H9 (cell line): ENCODE measurements at regions not wholly inside any gene's neighbourhood (a gene's known extent, or its start where the extent isn't known, plus 50 kb on each side); places are given as distances from the start of the nearest gene placed in this dataset.
A peak's percentile ranks its signal among the peaks of the same experiment; 100 is the strongest.

Experiments used
- DNase-seq: peaks from one replicate; pipeline ENCODE4 v3.0.0-alpha.2; 2017
- H2AFZ ChIP-seq: one replicate; pipeline ENCODE4 v1.6.1; 2013; ENCODE audit warnings: mild to moderate bottlenecking, low read length, control low read depth, moderate library complexity
- H2AK5ac ChIP-seq: 2 replicates; pipeline ENCODE4 v1.6.1; 2013; ENCODE audit warnings: low read length, control low read depth, mixed read lengths; ENCODE audit not compliant: insufficient read length
- H2BK120ac ChIP-seq: one replicate; pipeline ENCODE4 v1.6.1; 2013; ENCODE audit warnings: low read depth, mild to moderate bottlenecking, low read length, control low read depth, inconsistent platforms; ENCODE audit not compliant: poor library complexity, severe bottlenecking
- H2BK12ac ChIP-seq: 2 replicates; pipeline ENCODE4 v1.6.1; 2013; ENCODE audit warnings: low read length, control low read depth, mixed read lengths, low read depth; ENCODE audit not compliant: insufficient read length
- H2BK15ac ChIP-seq: 2 replicates; pipeline ENCODE4 v1.6.1; 2013; ENCODE audit warnings: low read depth, low read length, control low read depth
- H2BK20ac ChIP-seq: one replicate; pipeline ENCODE4 v1.6.1; 2013; ENCODE audit warnings: low read depth, mild to moderate bottlenecking, low read length, control low read depth, inconsistent platforms; ENCODE audit not compliant: poor library complexity, severe bottlenecking
- H2BK5ac ChIP-seq: 2 replicates; pipeline ENCODE4 v1.6.1; 2013; ENCODE audit warnings: low read length, control low read depth, mixed read lengths; ENCODE audit not compliant: insufficient read length
- H3K14ac ChIP-seq: 2 replicates; pipeline ENCODE4 v1.6.1; 2013; ENCODE audit warnings: low read length, control low read depth; ENCODE audit not compliant: insufficient read depth
- H3K18ac ChIP-seq: 2 replicates; pipeline ENCODE4 v1.6.1; 2013; ENCODE audit warnings: low read depth, mild to moderate bottlenecking, mixed read lengths, low read length, control low read depth; ENCODE audit not compliant: insufficient read length
- H3K23ac ChIP-seq: 2 replicates; pipeline ENCODE4 v1.6.1; 2013; ENCODE audit warnings: low read length, control low read depth, mixed read lengths, low read depth; ENCODE audit not compliant: insufficient read length
- H3K23me2 ChIP-seq: 2 replicates; pipeline ENCODE4 v1.6.1; 2013; ENCODE audit warnings: low read depth, mild to moderate bottlenecking, mixed read lengths, low read length, control low read depth; ENCODE audit not compliant: insufficient read length, poor library complexity, severe bottlenecking
- H3K27ac ChIP-seq: 2 replicates; pipeline ENCODE4 v1.5.1; 2013; ENCODE audit warnings: low read length, control low read depth, mixed read lengths, low read depth; ENCODE audit not compliant: insufficient read length
- H3K27me3 ChIP-seq: 2 replicates; pipeline ENCODE4 v1.6.1; 2013; ENCODE audit warnings: low read length, control low read depth, inconsistent platforms; ENCODE audit not compliant: insufficient read depth
- H3K4ac ChIP-seq: 2 replicates; pipeline ENCODE4 v1.6.1; 2013; ENCODE audit warnings: low read depth, mild to moderate bottlenecking, control low read depth, inconsistent platforms, low read length, moderate library complexity
- H3K4me1 ChIP-seq: 2 replicates; pipeline ENCODE4 v1.6.1; 2013; ENCODE audit warnings: low read length, control low read depth, inconsistent platforms; ENCODE audit not compliant: insufficient read depth
- H3K4me2 ChIP-seq: 2 replicates; pipeline ENCODE4 v1.6.1; 2013; ENCODE audit warnings: low read length, control low read depth, mixed read lengths; ENCODE audit not compliant: insufficient read length, insufficient read depth
- H3K56ac ChIP-seq: 2 replicates; pipeline ENCODE4 v1.6.1; 2013; ENCODE audit warnings: low read depth, mild to moderate bottlenecking, mixed read lengths, low read length, control low read depth; ENCODE audit not compliant: insufficient read length
- H3K79me1 ChIP-seq: 2 replicates; pipeline ENCODE4 v1.6.1; 2013; ENCODE audit warnings: low read depth, mild to moderate bottlenecking, moderate library complexity, low read length, control low read depth, inconsistent platforms; ENCODE audit not compliant: insufficient read depth, poor library complexity, severe bottlenecking
- H3K79me2 ChIP-seq: 2 replicates; pipeline ENCODE4 v1.6.1; 2013; ENCODE audit warnings: low read length, control low read depth, inconsistent platforms; ENCODE audit not compliant: insufficient read depth
- H3K9ac ChIP-seq: 2 replicates; pipeline ENCODE4 v1.6.1; 2013; ENCODE audit warnings: low read length, control low read depth, mixed read lengths; ENCODE audit not compliant: insufficient read length; ENCODE audit errors: extremely low read depth
- H3K9me3 ChIP-seq: one replicate; pipeline ENCODE4 v1.6.1; 2013; ENCODE audit warnings: low read depth, low read length, inconsistent platforms; ENCODE audit not compliant: control insufficient read depth
- H3T11ph ChIP-seq: one replicate; pipeline ENCODE4 v1.6.1; 2013; ENCODE audit warnings: mild to moderate bottlenecking, low read length, control low read depth, inconsistent platforms
- H4K20me1 ChIP-seq: one replicate; pipeline ENCODE4 v1.6.1; 2013; ENCODE audit not compliant: control insufficient read depth, insufficient read length, insufficient read depth
- H4K5ac ChIP-seq: 2 replicates; pipeline ENCODE4 v1.6.1; 2013; ENCODE audit warnings: low read depth, mild to moderate bottlenecking, mixed read lengths, low read length, control low read depth; ENCODE audit not compliant: insufficient read length
- H4K8ac ChIP-seq: replicated peaks from 2 replicates; pipeline ENCODE4 v1.6.1; 2013; ENCODE audit warnings: low read length, control low read depth, mixed read lengths, low read depth; ENCODE audit not compliant: insufficient read length
- H4K91ac ChIP-seq: 2 replicates; pipeline ENCODE4 v1.6.1; 2013; ENCODE audit warnings: low read depth, mild to moderate bottlenecking, moderate library complexity, mixed read lengths, low read length, control low read depth; ENCODE audit not compliant: insufficient read length
- H3K27ac Mint-ChIP-seq, 3 experiments: 2 replicates in 2 of 3; 3 replicates in 1 of 3; pipeline ENCODE4 v1.8.0; 2020 to 2021; ENCODE audit warnings: mixed read lengths in 3 of 3, mild to moderate bottlenecking in 1 of 3, moderate library complexity in 1 of 3
- H3K27me3 Mint-ChIP-seq: 2 replicates; pipeline ENCODE4 v1.8.0; 2021; ENCODE audit warnings: low read depth, mild to moderate bottlenecking, moderate library complexity, mixed read lengths
- H3K36me3 Mint-ChIP-seq, 3 experiments: 2 replicates in 2 of 3; 3 replicates in 1 of 3; pipeline ENCODE4 v1.8.0; 2020 to 2021; ENCODE audit warnings: low read depth in 3 of 3, mixed read lengths in 3 of 3; ENCODE audit not compliant: insufficient read depth in 1 of 3
- H3K4me1 Mint-ChIP-seq, 2 experiments: 2 replicates each; pipeline ENCODE4 v1.8.0; 2020; ENCODE audit warnings: mixed read lengths in 2 of 2
- H3K4me3 Mint-ChIP-seq, 2 experiments: 2 replicates in 1 of 2; 3 replicates in 1 of 2; pipeline ENCODE4 v1.8.0; 2020 to 2021; ENCODE audit warnings: mild to moderate bottlenecking in 2 of 2, mixed read lengths in 2 of 2, moderate library complexity in 1 of 2
- H3K9me3 Mint-ChIP-seq, 2 experiments: 2 replicates in 1 of 2; 3 replicates in 1 of 2; pipeline ENCODE4 v1.8.0; 2020; ENCODE audit warnings: mild to moderate bottlenecking in 2 of 2, mixed read lengths in 2 of 2, moderate library complexity in 1 of 2
- CTCF ChIP-seq: fragments of 200-600 bp; sonication (generic); conservative IDR thresholded peaks from 3 replicates; pipeline ENCODE4 v1.8.0; 2021; ENCODE audit warnings: antibody characterized with exemption, mild to moderate bottlenecking

- no peak overlapping the region for H3K4me3 Mint-ChIP-seq
- Histone ChIP-seq H3K14ac (no peak overlapping the region), H3K27ac (no peak overlapping the region), H3K79me1 (no peaks in the 10 kb centered on the region), H2BK20ac (no peak overlapping the region), H2BK15ac (no peak overlapping the region), H3K79me2 (no peaks in the 10 kb centered on the region), H4K5ac (no peak overlapping the region), H2AK5ac (no peak overlapping the region), H3K18ac (no peak overlapping the region), H3K23ac (no peak overlapping the region), H2BK120ac (no peak overlapping the region), H4K91ac (no peak overlapping the region), H2AFZ (no peak overlapping the region), H3K27me3 (no peaks in the 10 kb centered on the region), H2BK5ac (no peak overlapping the region), H3K4me2 (no peak overlapping the region), H3K23me2 (no peaks in the 10 kb centered on the region), H3K9me3 (no peaks in the 10 kb centered on the region), H4K8ac (no peak overlapping the region), H2BK12ac (no peak overlapping the region), H3K9ac (no peak overlapping the region), H4K20me1 (no peaks in the 10 kb centered on the region), H3K4me1 (peaks cover 8% of the 10 kb centered on the region), H3K56ac (no peak overlapping the region), H3K4ac (no peak overlapping the region), H3T11ph (no peak overlapping the region)
- H3K4me1 Mint-ChIP-seq, result peaks cover 5 to 13% of the 10 kb centered on the region in 2 experiments
- H3K36me3 Mint-ChIP-seq, result no peaks in the 10 kb centered on the region
- DNase-seq, result no peak
- no peaks in the 10 kb centered on the region; a peak in 2 of 5 replicates for H3K9me3 Mint-ChIP-seq
- H3K27ac Mint-ChIP-seq, result 0 out of 7 replicates have a peak overlapping the region, but pooled peaks of 1 of the 3 experiments have one; percentile 1
- H3K27me3 Mint-ChIP-seq, result no peaks in the 10 kb centered on the region
- no peak for TF ChIP-seq CTCF
Observed at GRCh38 chr6:134531611-134532010, 213.7 kb upstream of the SGK1 start.
